ENCODE measurements at regions not wholly inside any gene's neighbourhood (a gene's known extent, or its start where the extent isn't known, plus 50 kb on each side); places are given as distances from the start of the nearest gene placed in this dataset.

GRCh38 chr3:152628496-152628895 lies 206.4 kb upstream of the P2RY1 start:
- Histone ChIP-seq H3K23me2 (ENCODE audit: insufficient read length, low read depth, low read length, poor library complexity, severe bottlenecking) (no peaks in the 10 kb centered on the region), H2BK15ac (ENCODE audit: low read depth, low read length) (no peak overlapping the region), H3K79me2 (ENCODE audit: insufficient read depth, low read length) (no peaks in the 10 kb centered on the region), H2AK5ac (ENCODE audit: insufficient read length, low read length) (no peak overlapping the region), H3K4ac (ENCODE audit: low read depth, low read length) (no peak overlapping the region), H2BK5ac (ENCODE audit: insufficient read length, low read length) (no peak overlapping the region), H3K9me3 (ENCODE audit: control insufficient read depth, low read depth, low read length) (no peaks in the 10 kb centered on the region), H2BK20ac (ENCODE audit: low read depth, low read length, poor library complexity, severe bottlenecking) (no peak overlapping the region), H4K20me1 (ENCODE audit: control insufficient read depth, insufficient read depth, insufficient read length) (no peaks in the 10 kb centered on the region), H4K91ac (ENCODE audit: insufficient read length, low read depth, low read length) (no peak overlapping the region), H3T11ph (ENCODE audit: low read length) (no peak overlapping the region), H3K4me1 (ENCODE audit: insufficient read depth, low read length) (no peaks in the 10 kb centered on the region), H3K18ac (ENCODE audit: insufficient read length, low read depth, low read length) (no peak overlapping the region), H3K27me3 (ENCODE audit: insufficient read depth, low read length) (no peaks in the 10 kb centered on the region), H3K79me1 (ENCODE audit: insufficient read depth, low read depth, low read length, poor library complexity, severe bottlenecking) (no peaks in the 10 kb centered on the region), H2BK12ac (ENCODE audit: insufficient read length, low read depth, low read length) (no peak overlapping the region), H3K9ac (ENCODE audit: extremely low read depth, insufficient read length, low read length) (no peak overlapping the region), H3K14ac (ENCODE audit: insufficient read depth, low read length) (no peak overlapping the region), H3K4me2 (ENCODE audit: insufficient read depth, insufficient read length, low read length) (no peak overlapping the region), H3K56ac (ENCODE audit: insufficient read length, low read depth, low read length) (no peak overlapping the region), H2BK120ac (ENCODE audit: low read depth, low read length, poor library complexity, severe bottlenecking) (no peak overlapping the region), H2AFZ (ENCODE audit: low read length) (no peak overlapping the region), H3K23ac (ENCODE audit: insufficient read length, low read depth, low read length) (no peak overlapping the region), H4K5ac (ENCODE audit: insufficient read length, low read depth, low read length) (no peak overlapping the region), H3K27ac (ENCODE audit: insufficient read length, low read depth, low read length) (no peak overlapping the region), H4K8ac (replicated peaks; ENCODE audit: insufficient read length, low read depth, low read length) (no peak overlapping the region)
- Mint-ChIP-seq H3K4me1 (no peaks in the 10 kb centered on the region), H3K27ac (no peak overlapping the region), H3K27me3 (ENCODE audit: low read depth) (no peaks in the 10 kb centered on the region), H3K9me3 (no peaks in the 10 kb centered on the region), H3K4me3 (no peak overlapping the region), H3K36me3 (ENCODE audit: insufficient read depth in 1 of 3, low read depth in 3 of 3) (peaks cover 0 to 4% (median 0%) of the 10 kb centered on the region in 3 experiments; a peak in 1 of 7 replicates)
- no CpG with 5 or more reads among the region's 3 CpGs for WGBS (ENCODE audit: extremely low coverage, insufficient read length, low lambda C conversion rate)
- no peak for DNase-seq
- TF ChIP-seq CTCF (conservative IDR thresholded peaks at IDR 0.05), result no peak

Data from H9 (cell line).